BE2C (cell line): ENCODE measurements at regions not wholly inside any gene's neighbourhood (a gene's known extent, or its start where the extent isn't known, plus 50 kb on each side); places are given as distances from the start of the nearest gene placed in this dataset.

Experiments used
- DNase-seq: peaks from one replicate; pipeline ENCODE4 v3.0.0-alpha.2; 2020
- H3K27me3 ChIP-seq: fragments of 250-450 bp; sonication (Bioruptor Pico); 2 replicates; pipeline ENCODE4 v1.5.1; 2020; ENCODE audit warnings: mild to moderate bottlenecking
- H3K36me3 ChIP-seq: fragments of 250-450 bp; sonication (Bioruptor Pico); 2 replicates; pipeline ENCODE4 v1.5.1; 2020; ENCODE audit warnings: mild to moderate bottlenecking
- H3K4me1 ChIP-seq: fragments of 250-450 bp; sonication (Bioruptor Pico); 2 replicates; pipeline ENCODE4 v1.5.1; 2020
- H3K4me3 ChIP-seq: 2 replicates; pipeline ENCODE4 v1.5.1; 2011; ENCODE audit warnings: low read depth, low read length
- H3K9me3 ChIP-seq: fragments of 250-450 bp; sonication (Bioruptor Pico); 2 replicates; pipeline ENCODE4 v1.5.1; 2020
- CTCF ChIP-seq: IDR thresholded peaks from 2 replicates; pipeline ENCODE4 v1.5.1; 2012; ENCODE audit warnings: mild to moderate bottlenecking, low read depth, low read length

- Histone ChIP-seq H3K36me3 (no peaks in the 10 kb centered on the region), H3K27me3 (no peaks in the 10 kb centered on the region), H3K4me1 (no peaks in the 10 kb centered on the region), H3K9me3 (no peaks in the 10 kb centered on the region), H3K4me3 (no peak overlapping the region)
- DNase-seq, result no peak
- no peak for TF ChIP-seq CTCF
Observed at GRCh38 chr4:132865922-132866321, 283.2 kb upstream of the PCDH10 start.

- DNase-seq, result no peak
- Histone ChIP-seq H3K9me3 (no peaks in the 10 kb centered on the region), H3K4me3 (no peak overlapping the region), H3K4me1 (no peaks in the 10 kb centered on the region), H3K27me3 (no peaks in the 10 kb centered on the region), H3K36me3 (no peaks in the 10 kb centered on the region)
- TF ChIP-seq CTCF, result no peak
Observed at GRCh38 chr4:132866616-132867015, 282.5 kb upstream of the PCDH10 start.

- no peaks in the 10 kb centered on the region for H3K27me3 ChIP-seq
- H3K36me3 ChIP-seq, result no peaks in the 10 kb centered on the region
- no peak overlapping the region for H3K4me3 ChIP-seq
- DNase-seq, result no peak
- no peak for TF ChIP-seq CTCF
- no peaks in the 10 kb centered on the region for H3K4me1 ChIP-seq
- no peaks in the 10 kb centered on the region for H3K9me3 ChIP-seq
Observed at GRCh38 chr4:132893787-132894186, 255.3 kb upstream of the PCDH10 start.

- Histone ChIP-seq H3K36me3 (no peaks in the 10 kb centered on the region), H3K9me3 (0 out of 2 replicates have a peak, but pooled peaks cover 2% of the 10 kb centered on the region), H3K4me3 (no peak overlapping the region), H3K27me3 (no peaks in the 10 kb centered on the region), H3K4me1 (no peaks in the 10 kb centered on the region)
- no peak for DNase-seq
- TF ChIP-seq CTCF, result no peak
Observed at GRCh38 chr4:132901224-132901623, 247.9 kb upstream of the PCDH10 start.

- no peak overlapping the region for H3K4me3 ChIP-seq
- H3K36me3 ChIP-seq, result no peaks in the 10 kb centered on the region
- DNase-seq, result no peak
- no peak for TF ChIP-seq CTCF
- H3K9me3 ChIP-seq, result no peaks in the 10 kb centered on the region
- H3K4me1 ChIP-seq, result no peaks in the 10 kb centered on the region
- no peaks in the 10 kb centered on the region for H3K27me3 ChIP-seq
Observed at GRCh38 chr4:132910229-132910748, 238.8 kb upstream of the PCDH10 start.

GRCh38 chr4:132918096-132918495 lies 231.0 kb upstream of the PCDH10 start:
- TF ChIP-seq CTCF, result no peak
- Histone ChIP-seq H3K27me3 (no peaks in the 10 kb centered on the region), H3K9me3 (no peaks in the 10 kb centered on the region), H3K36me3 (no peaks in the 10 kb centered on the region), H3K4me1 (no peaks in the 10 kb centered on the region), H3K4me3 (no peak overlapping the region)
- DNase-seq, result no peak
